ENCODE measurements at regions not wholly inside any gene's neighbourhood (a gene's known extent, or its start where the extent isn't known, plus 50 kb on each side); places are given as distances from the start of the nearest gene placed in this dataset.

- Histone ChIP-seq H4K5ac (ENCODE audit: low read depth, low read length) (no peak overlapping the region), H3K79me1 (ENCODE audit: low read depth in 1 of 2, low read length in 2 of 2) (no peaks in the 10 kb centered on the region), H3K4me2 (ENCODE audit: low read depth, low read length) (no peak overlapping the region), H2AK9ac (replicated peaks; ENCODE audit: low read depth, low read length, poor library complexity) (no peak overlapping the region), H4K91ac (ENCODE audit: insufficient read depth, low read depth, low read length) (no peak overlapping the region), H2BK20ac (ENCODE audit: low read depth, low read length) (no peak overlapping the region), H3K14ac (replicated peaks; ENCODE audit: low read depth, low read length) (no peak overlapping the region), H3K4ac (ENCODE audit: low read depth, low read length) (no peak overlapping the region), H3K4me1 (ENCODE audit: control insufficient read depth, insufficient read depth, low read length) (no peaks in the 10 kb centered on the region), H3K4me3 (ENCODE audit: insufficient read depth, low read depth, low read length) (no peak overlapping the region), H3K9me1 (ENCODE audit: insufficient read depth, low read length) (no peaks in the 10 kb centered on the region), H4K8ac (ENCODE audit: low read depth in 2 of 2, low read length in 2 of 2) (no peak overlapping the region), H3K27me3 (ENCODE audit: control insufficient read depth, insufficient read depth, low read length) (peaks cover 9% of the 10 kb centered on the region; the same call in 1 of the 2 replicates), H3K9me3 (ENCODE audit: control insufficient read depth, insufficient read depth, low read length) (no peaks in the 10 kb centered on the region), H3K23ac (ENCODE audit: low read depth, low read length) (no peak overlapping the region), H3K9ac (ENCODE audit: low read depth, low read length) (no peak overlapping the region), H3K56ac (ENCODE audit: extremely low read depth, insufficient read depth, low read length) (no peak overlapping the region), H2BK120ac (ENCODE audit: low read depth, low read length) (no peak overlapping the region), H2AFZ (replicated peaks; ENCODE audit: low read length, poor library complexity) (no peak overlapping the region), H3K36me3 (ENCODE audit: control insufficient read depth, insufficient read depth, low read length) (no peaks in the 10 kb centered on the region), H2BK15ac (ENCODE audit: low read depth, low read length) (no peak overlapping the region), H3K18ac (ENCODE audit: low read depth, low read length) (no peak overlapping the region), H2BK5ac (ENCODE audit: low read depth, low read length, poor library complexity, severe bottlenecking) (no peak overlapping the region), H4K20me1 (ENCODE audit: insufficient read depth, low read length) (no peaks in the 10 kb centered on the region), H2AK5ac (ENCODE audit: low read depth, low read length) (no peak overlapping the region), H3K27ac (ENCODE audit: insufficient read depth, low read length) (no peak overlapping the region)
- ATAC-seq (ENCODE audit: low read depth) (no peak), DNase-seq (no peak)
- intact Hi-C loops (cut with micrococcal nuclease): no loop called here
- WGBS, 2 experiments (ENCODE audit: extremely low coverage in 2 of 2, insufficient read length in 1 of 2): 40% methylated on average over 1 of the region's 5 CpGs; no CpG with 5 or more reads in 1 of the 2 experiments
- no TSS peak for BruUV-seq (replicated peaks)
- ChIA-PET POLR2A (ENCODE audit: unreplicated experiment) (no interaction called here), CTCF (no interaction called here)
- dilution Hi-C loops (cut with HindIII; ENCODE audit: low sequenced_read_pairs, unreplicated experiment): no loop called here
- in situ Hi-C loops (cut with MboI; ENCODE audit: low sequenced_read_pairs): no loop called here
- no peak for TF ChIP-seq MAFK (IDR thresholded peaks at IDR 0.05; ENCODE audit: low read depth, low read length)
- TF ChIP-seq NFE2L2 (IDR thresholded peaks at IDR 0.05; ENCODE audit: low read depth, low read length): no peak
- TF ChIP-seq MXI1 (IDR thresholded peaks at IDR 0.05; ENCODE audit: borderline replicate concordance, low read depth, low read length): no peak
- no peak for TF ChIP-seq RAD21 (IDR thresholded peaks at IDR 0.05; ENCODE audit: low read length)
Measured at GRCh38 chr10:71090330-71090729, 122.0 kb upstream of the UNC5B start.

Measured in IMR-90 (cell line).